Peyer's patch (tissue), 4 donors: ENCODE measurements at regions not wholly inside any gene's neighbourhood (a gene's known extent, or its start where the extent isn't known, plus 50 kb on each side); places are given as distances from the start of the nearest gene placed in this dataset.

Source experiments
- CTCF ChIP-seq, 6 experiments: fragments of 450-650 bp in 4 of 6; fragments of 200-600 bp in 2 of 6; sonication (generic) in 1 of 6; IDR thresholded peaks; one replicate each; pipeline ENCODE4 v1.5.1; 2017 to 2019; ENCODE audit warnings: antibody characterized with exemption in 6 of 6, mild to moderate bottlenecking in 3 of 6, moderate library complexity in 1 of 6
- POLR2A ChIP-seq, 2 donors: fragments of 450-650 bp; IDR thresholded peaks; one replicate each; pipeline ENCODE4 v1.5.1; 2017; ENCODE audit warnings: antibody characterized with exemption in 2 of 2, mild to moderate bottlenecking in 2 of 2, moderate library complexity in 2 of 2

DNA sequence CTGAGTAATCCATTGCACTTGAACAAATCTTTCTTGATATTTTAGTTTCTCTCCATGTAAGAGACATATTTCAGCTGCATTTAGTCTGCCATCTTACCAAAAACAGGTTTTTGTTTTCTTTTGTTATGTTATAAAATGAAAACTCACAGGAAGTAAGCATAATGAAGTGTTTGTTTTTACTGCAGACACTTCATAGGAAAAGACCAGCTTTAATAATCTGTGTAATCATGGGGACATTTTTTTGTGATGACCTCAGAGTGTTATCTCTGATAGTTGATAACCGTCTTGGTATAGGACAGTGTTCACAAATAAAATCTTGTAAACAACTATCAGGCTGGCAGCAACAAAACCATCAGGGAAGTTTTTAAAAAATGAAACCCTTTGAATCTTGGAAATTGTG is 266.2 kb upstream of the OR4E1 start:
- TF ChIP-seq POLR2A (IDR thresholded peaks at IDR 0.05) (no peak), CTCF (IDR thresholded peaks at IDR 0.05) (no peak)
